SK-N-SH (cell line): ENCODE measurements at regions not wholly inside any gene's neighbourhood (a gene's known extent, or its start where the extent isn't known, plus 50 kb on each side); places are given as distances from the start of the nearest gene placed in this dataset.
A peak's percentile ranks its signal among the peaks of the same experiment; 100 is the strongest.

Source experiments
- CTCF ChIA-PET: fragments of 300-600, 350-600 bp; formaldehyde crosslinking; extraction: SDS; loops from one replicate; lab custom pipeline; 2021; lab: Yijun Ruan, JAX
- POLR2A ChIA-PET: fragments of 350-600 bp; sonication (Branson Sonifier 250); formaldehyde crosslinking; extraction: SDS; loops from one replicate; lab custom pipeline; 2020; ENCODE audit warnings: antibody characterized with exemption, inconsistent platforms; lab: Yijun Ruan, JAX
- DNase-seq: peaks from one replicate; pipeline ENCODE4 v3.0.0; 2012
- H2AFZ ChIP-seq: fragments of 200-600 bp; sonication (generic); 2 replicates; pipeline ENCODE4 v1.8.1; 2016; ENCODE audit warnings: antibody characterized with exemption, mild to moderate bottlenecking, low read depth
- H3F3A ChIP-seq: fragments of 200-600 bp; sonication (generic); replicated peaks from 2 replicates; pipeline ENCODE3; 2016; ENCODE audit warnings: antibody characterized with exemption, mild to moderate bottlenecking; ENCODE audit not compliant: insufficient read depth
- H3K27ac ChIP-seq, 2 experiments: fragments of 200-500 bp in 1 of 2; fragments of 200-600 bp in 1 of 2; sonication (Bioruptor generic) in 1 of 2; sonication (generic), shearing (Covaris generic) in 1 of 2; 2 replicates each; pipeline versions ENCODE4 v1.5.1 to v1.6.1; 2014 to 2016; ENCODE audit warnings: low read depth in 2 of 2, inconsistent platforms in 1 of 2, low read length in 1 of 2, mild to moderate bottlenecking in 1 of 2, mixed read lengths in 1 of 2
- H3K27me3 ChIP-seq: fragments of 200-600 bp; sonication (generic), shearing (Covaris generic); 2 replicates; pipeline ENCODE4 v1.6.1; 2016; ENCODE audit warnings: mixed run types; ENCODE audit not compliant: insufficient read depth
- H3K36me3 ChIP-seq, 2 experiments: fragments of 200-500 bp in 1 of 2; fragments of 200-600 bp in 1 of 2; sonication (Bioruptor generic) in 1 of 2; sonication (generic) in 1 of 2; replicated peaks in 1 of 2; 2 replicates each; pipeline versions ENCODE3 to v1.5.1; 2014 to 2016; ENCODE audit warnings: low read length in 1 of 2, mild to moderate bottlenecking in 1 of 2; ENCODE audit not compliant: insufficient read depth in 2 of 2, control insufficient read depth in 1 of 2
- H3K4me1 ChIP-seq, 2 experiments: fragments of 200-500 bp in 1 of 2; fragments of 200-600 bp in 1 of 2; sonication (Bioruptor generic) in 1 of 2; sonication (generic), shearing (Covaris generic) in 1 of 2; 2 replicates each; pipeline versions ENCODE4 v1.5.1 to v1.6.1; 2014 to 2016; ENCODE audit warnings: low read depth in 1 of 2, low read length in 1 of 2, mixed run types in 1 of 2; ENCODE audit not compliant: insufficient read depth in 2 of 2, control insufficient read depth in 1 of 2
- H3K4me2 ChIP-seq: fragments of 200-600 bp; sonication (generic), shearing (Covaris generic); 2 replicates; pipeline ENCODE4 v1.6.1; 2017; ENCODE audit warnings: mixed run types
- H3K4me3 ChIP-seq, 2 experiments: fragments of 200-500 bp in 1 of 2; fragments of 200-600 bp in 1 of 2; sonication (Bioruptor generic) in 1 of 2; sonication (generic), shearing (Covaris generic) in 1 of 2; 2 replicates each; pipeline versions ENCODE4 v1.5.1 to v1.8.1; 2014 to 2016; ENCODE audit warnings: low read depth in 2 of 2, inconsistent platforms in 1 of 2, low read length in 1 of 2, mild to moderate bottlenecking in 1 of 2, mixed read lengths in 1 of 2, moderate library complexity in 1 of 2
- H3K79me2 ChIP-seq: fragments of 200-600 bp; sonication (generic); 2 replicates; pipeline ENCODE4 v1.8.1; 2017; ENCODE audit warnings: mild to moderate bottlenecking; ENCODE audit not compliant: insufficient read depth
- H3K9ac ChIP-seq: fragments of 200-600 bp; sonication (generic); 2 replicates; pipeline ENCODE4 v1.6.1; 2017; ENCODE audit warnings: mixed run types
- H3K9me2 ChIP-seq: fragments of 200-600 bp; sonication (generic); 2 replicates; pipeline ENCODE4 v1.6.1; 2017; ENCODE audit warnings: mixed run types
- H3K9me3 ChIP-seq: fragments of 200-600 bp; sonication (generic); 2 replicates; pipeline ENCODE4 v1.6.1; 2017; ENCODE audit warnings: mixed run types, mild to moderate bottlenecking, moderate library complexity
- H4K20me1 ChIP-seq: fragments of 200-600 bp; sonication (generic); 2 replicates; pipeline ENCODE4 v1.6.1; 2017; ENCODE audit warnings: mild to moderate bottlenecking, mixed run types; ENCODE audit not compliant: insufficient read depth
- CHD2 ChIP-seq: fragments of 150-350 bp; IDR thresholded peaks from 2 replicates; pipeline ENCODE4 v1.6.1; 2018; ENCODE audit warnings: low read length; ENCODE audit not compliant: partially characterized antibody
- EP300 ChIP-seq, 2 experiments: IDR thresholded peaks; 2 replicates each; pipeline versions ENCODE4 v1.4.0 to v1.6.1; 2012; ENCODE audit warnings: borderline replicate concordance in 1 of 2, low read depth in 1 of 2, low read length in 1 of 2
- EZH2phosphoT487 ChIP-seq: fragments of 200-600 bp; sonication (generic); IDR thresholded peaks from 2 replicates; pipeline ENCODE4 v1.6.1; 2017; ENCODE audit warnings: low read depth, mixed run types, mild to moderate bottlenecking, antibody characterized with exemption, moderate library complexity, borderline replicate concordance
- FOSL2 ChIP-seq: IDR thresholded peaks from 2 replicates; pipeline ENCODE4 v1.4.0; 2012; ENCODE audit warnings: low read depth, mild to moderate bottlenecking, moderate library complexity, borderline replicate concordance
- FOXJ3 ChIP-seq: sonication (generic); formaldehyde crosslinking; IDR thresholded peaks from 2 replicates; pipeline ENCODE4 v1.5.1; 2020; ENCODE audit warnings: mild to moderate bottlenecking, missing genetic modification reagents
- GABPA ChIP-seq: IDR thresholded peaks from 2 replicates; pipeline ENCODE4 v1.4.0; 2012; ENCODE audit warnings: low read depth, mild to moderate bottlenecking
- GATA2 ChIP-seq: sonication (generic); formaldehyde crosslinking; IDR thresholded peaks from 2 replicates; pipeline ENCODE4 v1.5.0; 2020; ENCODE audit warnings: mild to moderate bottlenecking, missing genetic modification reagents
- JUND ChIP-seq: IDR thresholded peaks from 2 replicates; pipeline ENCODE4 v1.4.0; 2012
- MEF2A ChIP-seq: IDR thresholded peaks from 2 replicates; pipeline ENCODE4 v1.4.0; 2012; ENCODE audit warnings: low read depth, borderline replicate concordance
- MXI1 ChIP-seq: IDR thresholded peaks from 2 replicates; pipeline ENCODE4 v1.6.1; 2012; ENCODE audit warnings: mild to moderate bottlenecking, low read depth, low read length, improper control_type of control experiment
- NRF1 ChIP-seq: IDR thresholded peaks from 2 replicates; pipeline ENCODE4 v1.6.1; 2012; ENCODE audit warnings: low read depth, mild to moderate bottlenecking, low read length
- PBX3 ChIP-seq: IDR thresholded peaks from 2 replicates; pipeline ENCODE4; 2012
- POLR2AphosphoS5 ChIP-seq: IDR thresholded peaks from 2 replicates; pipeline ENCODE4 v1.6.1; 2012; ENCODE audit warnings: low read depth, low read length
- RFX5 ChIP-seq: IDR thresholded peaks from 2 replicates; pipeline ENCODE4 v1.6.1; 2012; ENCODE audit warnings: mild to moderate bottlenecking, improper control_type of control experiment, low read length
- RXRA ChIP-seq: IDR thresholded peaks from 2 replicates; pipeline ENCODE4 v1.4.0; 2012; ENCODE audit warnings: low read depth, mild to moderate bottlenecking, borderline replicate concordance
- SIN3A ChIP-seq: IDR thresholded peaks from 2 replicates; pipeline ENCODE4 v1.6.1; 2012; ENCODE audit warnings: low read depth, mild to moderate bottlenecking, low read length, moderate library complexity, borderline replicate concordance
- USF2 ChIP-seq: fragments of 150-350 bp; IDR thresholded peaks from 2 replicates; pipeline ENCODE4 v1.6.1; 2017; ENCODE audit warnings: antibody characterized with exemption, low read length, low read depth, borderline replicate concordance
- YY1 ChIP-seq: IDR thresholded peaks from 2 replicates; pipeline ENCODE4 v1.4.0; 2012; ENCODE audit warnings: low read depth, mild to moderate bottlenecking
- ZBTB33 ChIP-seq: IDR thresholded peaks from 2 replicates; pipeline ENCODE4 v1.4.0; 2012; ENCODE audit warnings: low read depth, borderline replicate concordance
- WGBS: methylation state at CpG from one replicate; pipeline ENCODE4 v1.1.6; 2017; ENCODE audit warnings: low lambda C conversion rate; 5-methylcytosine and 5-hydroxymethylcytosine counted together

GRCh38 chr9:80775971-80776370, 913.4 kb downstream of the TLE1 start:
- Histone ChIP-seq H3K27ac (no peak overlapping the region; a peak in 1 of 4 replicates), H3K4me1 (no peaks in the 10 kb centered on the region; a peak in 1 of 4 replicates), H3K9ac (no peak overlapping the region), H3K79me2 (no peaks in the 10 kb centered on the region), H3K36me3 (no peaks in the 10 kb centered on the region), H3F3A (no peaks in the 10 kb centered on the region), H2AFZ (no peak overlapping the region), H4K20me1 (no peaks in the 10 kb centered on the region), H3K27me3 (no peaks in the 10 kb centered on the region), H3K9me2 (no peaks in the 10 kb centered on the region), H3K4me3 (no peak overlapping the region), H3K9me3 (no peaks in the 10 kb centered on the region), H3K4me2 (no peak overlapping the region)
- no peak for DNase-seq
- CTCF ChIA-PET, result no interaction called here
- TF ChIP-seq JUND (no peak), USF2 (no peak), EZH2phosphoT487 (no peak), CHD2 (no peak)
- POLR2A ChIA-PET, result no interaction called here

- CTCF ChIA-PET, result no interaction called here
- 56% methylated on average over 2 of the region's 2 CpGs for WGBS
Measured at GRCh38 chr9:80775530-80775929, 913.8 kb downstream of the TLE1 start.

GRCh38 chr9:80771555-80772347, 917.6 kb downstream of the TLE1 start:
- H3F3A ChIP-seq, result no peaks in the 10 kb centered on the region
- POLR2A ChIA-PET, result no interaction called here
- no peaks in the 10 kb centered on the region for H3K9me2 ChIP-seq
- no peaks in the 10 kb centered on the region; a peak in 1 of 4 replicates for H3K4me1 ChIP-seq
- CTCF ChIA-PET, result no interaction called here
- H3K4me2 ChIP-seq, result no peak overlapping the region
- H3K4me3 ChIP-seq, result no peak overlapping the region
- H3K27me3 ChIP-seq, result no peaks in the 10 kb centered on the region
- H3K9ac ChIP-seq, result no peak overlapping the region
- H3K36me3 ChIP-seq, result no peaks in the 10 kb centered on the region
- no peaks in the 10 kb centered on the region for H3K9me3 ChIP-seq
- no peak for DNase-seq
- H2AFZ ChIP-seq, result no peak overlapping the region
- H3K79me2 ChIP-seq, result no peaks in the 10 kb centered on the region
- WGBS, result 38% methylated on average over 6 of the region's 6 CpGs
- H3K27ac ChIP-seq, result no peak overlapping the region
- H4K20me1 ChIP-seq, result no peaks in the 10 kb centered on the region
- TF ChIP-seq RFX5 (no peak), YY1 (no peak), NRF1 (no peak), EP300 (IDR thresholded peaks at IDR 0.05; ENCODE audit: borderline replicate concordance in 1 of 2, low read depth in 1 of 2, low read length in 1 of 2) (no peak), POLR2AphosphoS5 (no peak), PBX3 (no peak), SIN3A (no peak), ZBTB33 (no peak), MEF2A (no peak), MXI1 (no peak), GABPA (no peak), RXRA (no peak)

More at GRCh38 chr9:80775530-80775929, 913.8 kb downstream of the TLE1 start:
- no peaks in the 10 kb centered on the region for H3K36me3 ChIP-seq
- POLR2A ChIA-PET, result no interaction called here
- no peaks in the 10 kb centered on the region for H4K20me1 ChIP-seq
- no peaks in the 10 kb centered on the region for H3K9me3 ChIP-seq
- H3K9ac ChIP-seq, result no peak overlapping the region
- no peaks in the 10 kb centered on the region for H3K79me2 ChIP-seq
- no peaks in the 10 kb centered on the region for H3K27me3 ChIP-seq
- H3K27ac ChIP-seq, result peak overlapping the region in 1 of 2 experiments; percentile 34; a peak in 1 of 4 replicates
- H3K4me2 ChIP-seq, result no peak overlapping the region
- no peak overlapping the region for H3K4me3 ChIP-seq
- H3K4me1 ChIP-seq, result no peaks in the 10 kb centered on the region; a peak in 1 of 4 replicates
- no peak for TF ChIP-seq JUND
- TF ChIP-seq FOXJ3 (CRISPR knock-in tag), result no peak
- TF ChIP-seq POLR2AphosphoS5, result no peak
- no peak for TF ChIP-seq MEF2A
- TF ChIP-seq FOSL2, result no peak
- no peak for TF ChIP-seq GATA2
- no peak overlapping the region for H2AFZ ChIP-seq
- DNase-seq, result no peak
- no peaks in the 10 kb centered on the region for H3F3A ChIP-seq
- H3K9me2 ChIP-seq, result no peaks in the 10 kb centered on the region
